BE2C (cell line): ENCODE measurements at regions not wholly inside any gene's neighbourhood (a gene's known extent, or its start where the extent isn't known, plus 50 kb on each side); places are given as distances from the start of the nearest gene placed in this dataset.

ENCODE experiments used
- DNase-seq: peaks from one replicate; pipeline ENCODE4 v3.0.0-alpha.2; 2020
- H3K27me3 ChIP-seq: fragments of 250-450 bp; sonication (Bioruptor Pico); 2 replicates; pipeline ENCODE4 v1.5.1; 2020; ENCODE audit warnings: mild to moderate bottlenecking
- H3K36me3 ChIP-seq: fragments of 250-450 bp; sonication (Bioruptor Pico); 2 replicates; pipeline ENCODE4 v1.5.1; 2020; ENCODE audit warnings: mild to moderate bottlenecking
- H3K4me1 ChIP-seq: fragments of 250-450 bp; sonication (Bioruptor Pico); 2 replicates; pipeline ENCODE4 v1.5.1; 2020
- H3K4me3 ChIP-seq: 2 replicates; pipeline ENCODE4 v1.5.1; 2011; ENCODE audit warnings: low read depth, low read length
- H3K9me3 ChIP-seq: fragments of 250-450 bp; sonication (Bioruptor Pico); 2 replicates; pipeline ENCODE4 v1.5.1; 2020
- CTCF ChIP-seq: IDR thresholded peaks from 2 replicates; pipeline ENCODE4 v1.5.1; 2012; ENCODE audit warnings: mild to moderate bottlenecking, low read depth, low read length

GRCh38 chr7:24143547-24143946, 140.4 kb upstream of the NPY start:
- Histone ChIP-seq H3K9me3 (no peaks in the 10 kb centered on the region), H3K27me3 (no peaks in the 10 kb centered on the region), H3K36me3 (no peaks in the 10 kb centered on the region), H3K4me3 (no peak overlapping the region), H3K4me1 (no peaks in the 10 kb centered on the region)
- DNase-seq = no peak
- no peak for TF ChIP-seq CTCF

- Histone ChIP-seq H3K27me3 (no peaks in the 10 kb centered on the region), H3K4me1 (no peaks in the 10 kb centered on the region), H3K36me3 (no peaks in the 10 kb centered on the region), H3K9me3 (no peaks in the 10 kb centered on the region), H3K4me3 (no peak overlapping the region)
- no peak for DNase-seq
- no peak for TF ChIP-seq CTCF
Measured at GRCh38 chr7:24151944-24152343, 132.0 kb upstream of the NPY start.

- no peak for DNase-seq
- no peaks in the 10 kb centered on the region for H3K36me3 ChIP-seq
- H3K9me3 ChIP-seq = no peaks in the 10 kb centered on the region
- TF ChIP-seq CTCF = no peak
- H3K27me3 ChIP-seq = no peaks in the 10 kb centered on the region
- H3K4me3 ChIP-seq = no peak overlapping the region
- no peaks in the 10 kb centered on the region for H3K4me1 ChIP-seq
Measured at GRCh38 chr7:24152356-24152755, 131.6 kb upstream of the NPY start.

- Histone ChIP-seq H3K4me1 (no peaks in the 10 kb centered on the region), H3K27me3 (no peaks in the 10 kb centered on the region), H3K9me3 (no peaks in the 10 kb centered on the region), H3K36me3 (no peaks in the 10 kb centered on the region), H3K4me3 (no peak overlapping the region)
- DNase-seq = no peak
- no peak for TF ChIP-seq CTCF
Measured at GRCh38 chr7:24152877-24153472, 131.0 kb upstream of the NPY start.

- no peak overlapping the region for H3K4me3 ChIP-seq
- no peaks in the 10 kb centered on the region for H3K9me3 ChIP-seq
- H3K27me3 ChIP-seq = no peaks in the 10 kb centered on the region
- no peaks in the 10 kb centered on the region for H3K4me1 ChIP-seq
- DNase-seq = no peak
- no peaks in the 10 kb centered on the region for H3K36me3 ChIP-seq
- no peak for TF ChIP-seq CTCF
Measured at GRCh38 chr7:24157666-24158065, 126.3 kb upstream of the NPY start.

GRCh38 chr7:24158975-24159374, 125.0 kb upstream of the NPY start:
- Histone ChIP-seq H3K4me1 (no peaks in the 10 kb centered on the region), H3K27me3 (no peaks in the 10 kb centered on the region), H3K9me3 (no peaks in the 10 kb centered on the region), H3K4me3 (no peak overlapping the region), H3K36me3 (no peaks in the 10 kb centered on the region)
- TF ChIP-seq CTCF = no peak
- no peak for DNase-seq
